HG03460 (cell line): ENCODE measurements at regions not wholly inside any gene's neighbourhood (a gene's known extent, or its start where the extent isn't known, plus 50 kb on each side); places are given as distances from the start of the nearest gene placed in this dataset.
"Not testable (repeated sequence)": the region's sequence is repeated elsewhere in the genome, so short reads cannot be mapped to it uniquely, and the experiment has no call there.

Source experiments
- ATAC-seq: cut with Tn5 transposase; IDR thresholded peaks from one replicate; pipeline ENCODE4 v1.9.1; 2021; ENCODE audit not compliant: unreplicated experiment

DNA sequence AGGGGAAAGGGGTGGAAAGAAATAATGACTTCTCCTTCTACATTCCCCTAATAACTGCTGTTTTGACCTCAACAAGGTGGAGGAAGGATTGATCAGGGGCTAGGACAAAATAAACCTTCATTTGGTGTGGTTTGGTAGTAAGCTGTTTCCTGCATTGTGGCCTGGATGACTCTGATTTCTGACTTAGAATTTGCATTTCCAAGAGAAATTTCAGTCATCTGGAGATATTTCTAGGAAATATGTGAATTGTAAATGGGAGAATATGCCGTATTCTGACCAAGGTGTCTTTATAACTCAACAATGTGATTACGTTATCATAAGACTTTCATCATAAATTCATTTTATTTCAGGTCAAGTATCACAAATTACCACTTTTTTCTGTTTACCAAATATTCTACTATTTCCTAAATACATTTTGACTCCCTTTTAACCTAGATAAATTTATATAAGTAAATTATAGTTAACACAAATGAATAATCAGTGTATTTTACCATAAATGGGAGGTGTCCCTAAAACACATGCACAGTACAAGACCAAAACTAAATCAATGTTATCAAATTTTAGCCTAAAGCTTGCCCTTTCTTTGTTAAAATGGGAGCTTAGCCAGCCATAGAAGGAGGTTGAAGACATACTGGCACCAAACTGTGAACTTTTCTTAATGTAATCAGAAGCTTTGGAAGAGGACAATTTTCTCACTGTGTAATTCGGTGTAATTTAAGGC lies 828.8 kb downstream of the TMTC2 start:
- ATAC-seq = no peak

DNA sequence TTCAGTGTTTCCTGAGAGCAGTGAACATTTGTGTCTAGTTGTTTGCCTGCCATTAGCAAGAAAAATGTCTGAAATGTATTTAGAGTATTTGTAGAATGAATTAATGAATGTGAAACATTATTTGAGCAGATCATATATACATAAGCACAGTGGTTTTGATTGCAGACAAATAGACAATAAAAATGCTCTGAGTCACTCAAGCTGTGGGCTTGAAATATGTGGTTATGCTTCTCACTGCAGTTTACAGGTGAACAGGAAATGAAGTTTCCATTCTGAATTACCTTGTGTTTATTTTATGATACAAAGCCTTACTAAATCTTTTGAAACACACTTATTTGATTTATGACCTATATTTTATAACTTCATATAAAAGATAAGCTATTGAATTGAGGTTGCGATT lies 827.7 kb downstream of the TMTC2 start:
- ATAC-seq = no peak

DNA sequence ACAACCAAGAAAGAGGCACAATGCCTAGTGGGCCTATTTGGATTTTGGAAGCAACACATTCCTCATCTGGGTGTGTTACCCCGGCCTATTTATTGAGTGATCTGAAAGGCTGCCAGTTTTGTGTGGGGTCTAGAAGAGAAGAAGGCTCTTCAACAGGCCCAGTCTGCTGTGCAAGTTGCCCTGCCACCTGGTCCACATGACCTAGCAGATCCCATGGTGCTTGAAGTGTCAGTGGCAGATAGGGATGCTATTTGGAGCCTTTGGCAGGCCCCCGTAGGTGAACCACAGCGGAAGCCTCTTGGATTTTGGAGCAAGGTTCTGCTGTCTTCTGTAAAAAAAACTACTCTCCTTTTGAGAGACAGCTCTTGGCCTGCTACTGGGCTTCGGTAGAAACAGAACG lies 820.1 kb downstream of the TMTC2 start:
- no peak for ATAC-seq

DNA sequence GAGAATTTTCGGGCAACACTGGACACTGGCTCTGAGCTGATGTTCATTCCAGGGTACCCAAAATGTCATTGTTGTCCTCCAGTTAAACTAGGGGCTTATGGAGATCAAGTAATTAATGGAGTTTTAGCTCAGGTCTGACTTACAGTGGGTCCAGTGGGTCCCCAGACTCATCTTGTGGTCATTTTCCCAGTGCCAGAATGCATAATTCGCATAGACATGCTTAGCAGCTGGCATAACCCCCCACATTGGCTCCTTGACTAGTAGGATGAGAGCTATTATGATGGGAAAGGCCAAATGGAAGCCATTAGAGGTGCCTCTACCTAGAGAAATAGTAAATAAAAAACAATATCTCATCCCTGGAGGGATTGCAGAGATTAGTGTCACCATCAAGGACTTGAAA lies 818.9 kb downstream of the TMTC2 start:
- ATAC-seq = no peak

DNA sequence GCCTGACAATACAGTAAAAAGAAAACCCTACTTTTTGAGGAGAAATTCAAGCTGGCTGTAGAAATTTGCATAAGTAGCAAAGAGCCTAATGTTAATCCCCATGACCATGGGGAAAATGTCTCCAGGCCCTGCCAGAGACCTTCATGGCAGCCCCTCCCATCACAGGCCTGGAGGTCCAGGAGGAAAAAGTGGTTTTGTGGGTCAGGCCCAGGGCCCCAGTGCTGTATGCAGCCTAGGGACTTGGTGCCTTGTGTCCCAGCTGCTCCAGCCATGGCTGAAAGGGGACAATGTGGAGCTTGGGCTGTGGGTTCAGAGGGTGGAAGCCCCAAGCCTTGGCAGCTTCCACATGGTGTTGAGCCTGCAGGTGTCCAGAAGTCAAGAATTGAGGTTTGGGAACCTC lies 813.2 kb downstream of the TMTC2 start:
- not testable (repeated sequence) for ATAC-seq

DNA sequence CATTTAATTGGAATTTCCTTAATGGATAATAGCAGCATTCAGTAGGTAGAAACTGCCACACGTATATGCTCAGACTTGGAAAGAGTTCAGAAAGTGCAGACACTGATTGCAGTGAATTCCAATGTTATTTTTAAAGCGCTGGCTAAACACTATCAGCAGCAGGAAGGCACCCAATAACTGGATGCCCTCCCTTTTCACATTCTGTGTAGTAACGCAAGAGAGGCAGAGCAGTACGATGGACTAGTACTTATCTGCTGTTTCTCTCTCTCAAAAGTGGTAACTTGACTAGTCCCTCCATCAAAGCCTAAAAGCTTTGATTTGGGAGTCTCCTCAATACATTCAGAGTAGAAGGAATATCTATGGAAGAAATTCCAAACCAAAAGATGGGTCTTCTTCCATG lies 791.0 kb downstream of the TMTC2 start:
- ATAC-seq = no peak

DNA sequence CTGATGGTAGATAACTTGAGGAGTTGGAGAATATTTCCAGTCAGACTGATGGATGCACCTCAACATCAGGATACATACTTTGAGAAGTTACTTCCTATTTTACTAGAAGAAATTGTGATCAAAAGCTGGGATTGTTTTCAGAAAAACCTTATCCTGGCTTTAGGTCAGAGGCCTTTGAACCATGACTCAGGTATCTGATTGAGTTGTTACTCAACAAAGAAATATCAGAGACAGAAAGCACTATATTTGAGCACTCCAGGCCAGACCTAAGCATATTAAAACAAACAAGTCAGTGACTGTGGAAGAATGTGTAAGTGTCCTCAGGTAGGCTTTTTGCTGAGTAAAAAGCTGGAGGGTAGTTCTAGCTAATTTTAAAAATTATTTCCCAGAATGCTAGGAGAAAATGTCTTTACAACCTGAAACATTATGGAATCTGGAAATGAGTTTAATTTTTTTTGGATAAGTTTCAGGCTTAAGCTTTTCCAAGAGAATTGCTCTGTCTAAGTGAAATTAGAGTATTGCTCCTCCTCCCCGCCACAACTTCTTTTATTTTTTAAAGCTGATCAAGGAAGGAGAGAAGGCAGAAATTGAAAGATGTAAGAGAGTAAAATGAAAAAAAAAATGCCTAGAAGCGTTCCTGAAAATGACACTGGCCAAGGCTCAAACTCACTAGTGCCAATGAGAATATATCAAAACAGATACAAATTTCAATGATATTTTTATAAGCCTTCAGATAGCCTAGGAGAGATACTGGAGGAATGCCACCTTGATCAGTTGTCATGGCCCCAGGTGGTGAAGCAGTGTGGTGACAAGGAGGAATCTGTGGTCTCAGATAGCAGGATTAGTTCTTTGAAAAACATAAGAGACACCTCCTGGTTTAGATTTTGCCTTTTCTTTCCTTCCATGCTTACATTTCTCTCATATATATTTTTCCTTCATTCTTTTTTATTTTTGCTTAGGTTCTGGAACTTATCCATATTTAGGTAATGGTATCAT lies 790.3 kb downstream of the TMTC2 start:
- ATAC-seq = no peak

DNA sequence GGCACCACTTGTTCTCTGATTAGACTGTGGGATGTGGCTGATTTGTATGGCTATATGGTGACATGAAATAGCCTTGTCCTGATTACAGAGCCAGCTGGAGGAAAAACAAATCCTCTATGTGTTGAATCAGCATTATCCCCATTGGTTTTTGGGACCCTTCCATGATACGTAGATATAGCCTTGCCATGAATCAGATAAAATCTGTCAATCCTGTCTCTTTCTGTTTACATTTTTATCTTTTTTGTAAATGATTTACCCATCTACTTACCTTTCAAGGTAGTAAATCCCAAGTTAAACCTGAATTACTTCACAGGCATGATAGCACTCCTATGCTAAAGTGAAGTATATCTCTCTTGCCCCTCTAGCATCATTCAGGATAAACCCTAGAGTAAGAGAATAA lies 789.3 kb downstream of the TMTC2 start:
- ATAC-seq = no peak

DNA sequence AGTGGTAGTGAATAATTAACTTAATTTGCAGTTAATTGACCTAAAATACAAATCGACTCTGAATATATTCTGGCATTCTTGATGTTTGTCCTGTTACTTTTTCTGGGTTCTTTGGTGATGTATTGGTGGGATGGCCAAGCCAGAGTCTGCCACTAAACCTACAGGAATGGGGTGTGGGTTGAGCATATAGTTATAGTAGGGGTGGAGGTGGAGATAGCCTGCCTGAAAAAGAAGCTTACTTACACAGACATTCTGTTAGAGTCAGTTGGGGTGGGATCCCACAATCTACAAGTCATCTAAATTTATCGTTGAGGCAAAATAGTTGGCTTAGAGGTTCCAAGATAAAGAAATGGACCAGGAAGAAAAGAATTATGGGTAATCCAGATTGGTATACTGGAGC lies 787.7 kb downstream of the TMTC2 start:
- no peak for ATAC-seq

DNA sequence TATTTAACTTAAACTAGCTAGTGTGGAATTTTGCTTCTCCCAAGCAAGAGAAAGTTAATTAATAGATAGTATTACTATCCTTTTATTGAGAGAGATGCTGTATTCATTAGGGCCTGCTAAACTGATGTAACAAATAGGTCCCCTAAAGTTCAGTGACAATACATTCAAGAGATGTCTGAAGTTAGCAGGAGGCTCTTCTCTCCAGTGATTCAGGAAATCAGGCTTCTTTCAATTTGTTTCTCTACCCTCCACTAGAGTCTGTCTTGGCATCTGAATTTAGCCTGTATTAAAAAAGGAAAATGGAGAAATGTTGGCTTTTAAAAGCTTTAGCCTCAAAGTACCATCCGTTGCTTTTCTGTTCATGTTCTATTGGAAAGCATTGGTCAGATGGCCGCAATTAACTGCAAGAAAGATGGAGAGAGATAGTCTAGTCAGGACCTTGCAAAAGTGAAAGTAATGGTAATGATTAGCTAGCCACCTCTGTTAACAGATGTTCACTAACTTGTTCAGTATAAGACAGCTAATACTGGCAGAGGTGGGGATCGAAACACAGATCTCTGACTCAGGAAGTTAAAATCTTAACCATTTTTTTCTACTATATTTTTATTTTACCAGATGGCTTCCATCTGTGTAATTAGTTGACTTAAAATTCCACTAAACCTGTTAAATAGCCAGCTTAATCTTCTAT lies 786.8 kb downstream of the TMTC2 start:
- ATAC-seq = peak; percentile 99

DNA sequence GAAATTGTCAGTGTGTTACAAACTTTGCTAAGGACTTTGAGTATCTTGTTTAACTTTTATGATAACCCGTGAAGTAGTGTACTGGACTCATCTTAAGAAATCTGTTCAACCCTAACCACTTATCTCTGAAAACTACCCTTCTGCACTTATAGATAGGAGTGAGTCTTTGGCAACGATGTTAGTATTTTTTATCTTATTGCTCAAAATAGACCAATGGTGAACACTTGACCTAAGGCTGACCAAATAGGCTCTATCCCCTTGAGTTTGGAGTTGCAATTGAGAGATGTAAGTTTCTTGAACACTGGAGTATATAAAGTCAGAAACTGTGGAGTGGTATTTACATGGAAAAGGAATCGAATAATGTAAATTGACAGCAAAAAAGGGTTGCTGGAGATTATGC lies 786.1 kb downstream of the TMTC2 start:
- ATAC-seq = no peak

DNA sequence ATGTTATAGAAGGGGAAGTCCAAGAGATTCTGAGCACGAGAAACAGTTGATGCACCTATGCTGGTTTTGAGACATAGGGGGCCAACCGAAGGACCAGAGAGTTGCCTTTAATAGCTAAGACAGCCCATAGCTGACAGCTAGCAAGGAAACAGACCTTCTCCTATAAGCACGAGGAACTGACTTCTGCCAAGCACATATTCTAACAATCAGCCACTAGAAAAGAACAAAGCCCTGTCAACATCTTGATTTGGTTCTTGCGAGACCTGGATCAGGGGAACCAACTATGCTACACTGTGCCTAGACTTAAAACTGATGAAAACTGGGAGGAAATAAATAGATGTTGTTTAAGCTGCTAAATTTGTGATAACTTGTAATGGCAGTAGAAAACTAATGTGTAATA lies 785.6 kb downstream of the TMTC2 start:
- no peak for ATAC-seq

DNA sequence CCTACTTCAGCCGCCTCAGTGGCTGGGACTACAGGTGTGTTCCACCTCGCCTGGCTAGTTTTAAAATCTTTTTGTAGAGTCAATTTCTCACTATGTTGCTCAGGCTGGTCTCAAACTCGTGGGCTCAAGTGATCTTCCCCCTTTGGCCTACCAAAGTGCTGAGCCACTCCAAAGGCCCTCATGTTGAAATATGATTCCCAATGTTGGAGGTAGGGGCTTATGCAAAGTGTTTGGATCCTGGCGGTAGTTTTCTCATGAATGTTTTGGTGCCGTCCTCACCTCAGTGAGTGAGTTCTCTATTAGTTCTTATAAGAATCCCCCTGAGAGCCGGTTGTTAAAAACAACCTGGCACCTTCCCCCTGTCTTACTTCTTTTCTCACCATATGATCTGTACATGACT lies 784.6 kb downstream of the TMTC2 start:
- no peak for ATAC-seq

DNA sequence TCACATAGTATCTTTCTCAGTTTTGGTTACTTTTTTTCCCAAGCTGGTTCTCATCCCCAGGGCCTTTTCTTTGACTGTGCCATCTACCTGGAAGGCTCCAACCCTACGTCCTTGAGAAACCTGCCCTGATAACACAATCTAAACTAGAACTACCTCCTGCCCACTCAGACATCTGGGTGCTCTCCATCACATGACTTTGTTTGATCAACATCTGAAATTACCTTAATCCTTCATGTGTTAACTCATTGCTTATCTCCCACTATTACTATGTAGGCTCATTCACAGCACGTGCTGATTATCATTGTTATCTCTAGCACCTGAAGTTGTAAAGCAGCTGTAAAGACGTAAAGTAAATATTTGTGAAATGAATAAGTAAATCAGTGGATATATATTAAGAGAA lies 784.0 kb downstream of the TMTC2 start:
- ATAC-seq = no peak

DNA sequence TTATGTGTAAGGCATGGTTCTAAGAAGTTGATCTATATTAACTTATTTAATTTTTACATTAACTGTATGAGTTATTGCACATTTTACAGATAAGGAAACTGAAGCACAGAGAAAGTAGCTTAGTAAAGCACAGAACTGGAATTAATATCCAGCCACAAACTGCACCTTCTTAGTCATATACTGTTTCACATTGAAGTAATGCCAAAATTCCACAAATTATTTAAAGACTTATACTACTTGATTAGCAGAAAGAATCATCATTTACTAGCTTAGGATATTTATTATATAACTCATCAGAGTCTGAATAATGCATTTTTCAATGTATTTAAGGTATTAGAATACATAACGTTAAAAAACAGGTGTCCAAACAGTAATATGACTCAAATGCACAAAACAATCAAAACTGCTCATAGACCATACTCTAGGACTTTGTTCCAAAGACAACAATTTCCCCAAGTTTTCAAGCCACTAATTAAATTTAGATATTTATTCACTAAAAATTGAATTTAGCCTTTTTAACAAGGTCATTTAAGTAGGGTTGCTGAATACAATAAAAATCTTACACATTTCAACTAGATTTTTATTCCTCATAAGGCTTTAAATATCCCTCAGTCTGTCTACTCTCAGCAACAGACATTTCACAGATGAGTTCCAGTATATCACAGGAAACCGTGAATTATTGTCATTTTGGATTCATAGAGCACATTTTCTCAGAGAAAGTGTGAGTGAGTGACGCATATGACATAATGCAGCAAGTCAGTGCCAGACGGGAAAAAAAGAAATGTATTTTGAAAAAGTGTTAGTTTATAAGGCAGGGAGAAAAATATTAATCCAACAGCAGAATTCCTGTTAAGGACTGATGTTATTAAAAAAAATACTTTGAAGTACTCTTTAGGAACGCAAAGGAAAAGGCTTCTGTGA lies 782.5 kb downstream of the TMTC2 start:
- no peak for ATAC-seq

DNA sequence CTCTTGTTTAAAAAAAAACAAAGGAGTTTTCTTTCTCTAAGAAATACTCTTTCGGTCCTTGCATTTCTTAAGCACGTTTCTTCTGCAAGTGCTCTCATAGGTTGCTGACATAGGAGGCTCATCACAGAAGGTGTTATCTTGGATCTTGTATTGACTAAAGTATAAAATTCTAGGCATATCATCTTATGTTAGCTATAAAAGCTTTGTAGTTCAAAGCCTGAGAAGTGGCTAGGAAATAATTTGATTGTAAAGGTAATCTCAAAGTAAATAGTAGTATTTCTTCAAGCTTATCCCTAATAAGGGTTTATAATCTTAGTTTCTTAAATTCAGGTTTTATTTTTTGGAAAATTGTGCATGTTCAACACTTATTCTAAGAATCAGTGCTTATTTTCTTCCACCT lies 778.9 kb downstream of the TMTC2 start:
- ATAC-seq = no peak

DNA sequence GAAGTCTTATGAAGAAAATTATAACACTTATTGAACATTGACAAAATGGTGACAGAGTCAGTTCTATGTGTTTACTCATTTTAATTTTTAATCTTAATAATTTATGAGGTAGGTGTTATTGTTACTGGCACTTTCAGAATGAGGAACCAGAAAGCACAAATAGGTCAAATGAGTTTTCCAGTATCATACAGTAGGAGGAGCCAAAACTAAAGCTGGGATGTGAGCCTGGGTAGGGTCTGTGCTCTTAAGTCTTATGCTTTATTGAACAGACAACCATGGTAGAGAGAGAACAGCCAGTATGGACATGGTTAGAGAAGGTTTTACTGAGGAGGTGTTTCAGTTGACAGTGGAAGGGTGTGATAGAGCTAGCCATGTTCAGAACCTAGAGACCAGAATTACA lies 775.7 kb downstream of the TMTC2 start:
- no peak for ATAC-seq

DNA sequence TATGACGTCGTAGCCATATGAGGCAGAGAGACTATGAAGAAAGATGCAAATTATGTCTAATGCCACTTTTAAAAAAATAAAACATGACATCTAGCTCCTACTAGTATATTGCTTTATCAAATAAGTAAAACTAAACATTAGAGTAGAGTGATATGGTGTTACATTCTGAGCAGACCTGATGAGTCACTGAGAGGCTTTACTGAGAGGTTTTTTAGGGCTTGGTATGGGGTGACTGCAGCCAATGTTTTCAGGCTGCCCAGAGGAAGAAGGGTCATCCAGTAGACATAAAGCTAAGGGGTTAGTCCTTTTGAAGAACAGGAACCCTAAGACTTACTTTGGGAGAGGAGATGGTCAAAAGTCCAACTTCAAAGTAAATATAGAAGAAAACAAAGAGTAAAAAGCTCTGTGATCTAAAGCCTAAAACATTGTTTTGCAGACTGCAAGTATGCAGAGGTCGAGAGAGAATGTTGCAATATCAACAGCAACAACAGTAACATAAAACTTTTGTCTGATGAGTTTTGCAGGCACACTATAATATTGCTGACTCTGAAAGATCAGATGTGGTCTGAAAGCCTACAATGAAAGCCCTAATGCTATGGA lies 774.7 kb downstream of the TMTC2 start:
- no peak for ATAC-seq

DNA sequence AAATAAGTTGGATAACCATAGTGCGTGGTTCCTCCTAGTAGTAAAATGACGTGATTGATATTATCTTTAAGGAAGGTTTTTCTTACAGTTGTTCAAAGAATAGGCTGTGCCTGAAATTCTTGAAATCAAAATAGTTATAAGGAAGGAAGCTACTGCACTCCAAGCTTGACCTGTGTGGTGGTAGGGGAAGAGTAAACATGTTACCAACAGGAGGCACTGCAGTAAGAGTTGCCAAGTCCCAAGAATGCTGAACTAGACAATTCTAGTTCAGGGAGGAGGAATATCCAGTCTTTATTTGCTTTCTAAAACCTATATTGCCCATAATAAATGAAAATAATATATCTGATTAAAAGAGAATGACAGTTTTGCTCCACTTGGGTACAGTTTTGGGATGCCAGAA lies 764.5 kb downstream of the TMTC2 start:
- no peak for ATAC-seq

DNA sequence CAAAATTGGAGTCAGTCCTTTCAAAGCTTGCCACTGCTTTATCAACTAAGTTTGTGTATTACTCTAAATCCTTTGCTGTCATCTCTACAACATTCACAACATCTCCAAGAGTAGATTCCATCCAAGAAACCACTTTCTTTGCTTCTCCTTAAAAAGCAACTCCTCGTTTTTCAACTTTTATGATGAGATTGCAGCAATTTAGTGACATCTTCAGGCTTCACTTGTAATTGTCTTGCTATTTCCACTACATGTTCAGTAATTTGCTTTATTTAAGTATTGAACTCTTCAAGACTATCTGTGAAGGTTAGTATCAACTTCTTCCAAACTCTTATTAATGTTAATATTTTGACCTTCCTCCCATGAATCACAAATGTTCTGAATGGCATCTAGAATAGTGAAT lies 747.9 kb downstream of the TMTC2 start:
- ATAC-seq = no peak
